Astrocyte of the hippocampus (primary cell): ENCODE measurements at regions not wholly inside any gene's neighbourhood (a gene's known extent, or its start where the extent isn't known, plus 50 kb on each side); places are given as distances from the start of the nearest gene placed in this dataset.

Experiments used
- DNase-seq: peaks from one replicate; pipeline ENCODE4 v3.0.0; 2011; ENCODE audit warnings: low read depth, low spot score

- no peak for DNase-seq
Observed at GRCh38 chr4:36961420-36961819, 283.1 kb upstream of the NWD2 start.

DNA sequence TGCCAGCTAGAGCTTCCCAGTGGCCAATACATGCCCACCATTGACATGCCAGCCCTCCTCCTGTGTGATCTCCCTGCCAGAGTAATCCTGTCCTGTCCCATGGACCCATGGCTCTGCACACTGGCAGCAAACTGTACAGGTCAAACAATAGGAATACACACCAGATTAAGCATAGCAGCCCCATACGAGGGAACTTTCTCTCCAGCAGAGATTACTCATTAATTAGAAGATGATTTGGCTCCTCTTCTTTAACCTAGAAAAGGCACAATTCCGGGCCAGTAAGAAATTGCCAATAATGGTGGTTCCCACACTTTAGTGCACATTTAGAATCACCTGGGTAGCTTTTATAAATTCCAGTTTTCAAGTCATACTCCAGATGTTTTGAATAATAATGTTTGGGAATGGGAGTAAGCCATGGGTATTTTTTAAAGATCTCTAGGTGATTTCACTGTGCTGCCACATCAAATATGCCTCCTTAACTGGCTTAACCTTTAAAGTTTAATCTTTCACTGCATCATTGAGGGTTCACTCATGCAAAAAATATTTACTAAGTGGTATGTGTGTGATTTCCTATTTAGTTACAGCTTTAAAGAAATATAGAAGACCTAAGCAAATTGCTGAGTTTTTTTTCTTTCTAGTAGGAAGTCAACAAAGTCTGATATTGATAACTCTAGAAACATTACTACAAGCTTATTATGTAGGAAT, 277.6 kb upstream of the NWD2 start:
- DNase-seq, result no peak

DNA sequence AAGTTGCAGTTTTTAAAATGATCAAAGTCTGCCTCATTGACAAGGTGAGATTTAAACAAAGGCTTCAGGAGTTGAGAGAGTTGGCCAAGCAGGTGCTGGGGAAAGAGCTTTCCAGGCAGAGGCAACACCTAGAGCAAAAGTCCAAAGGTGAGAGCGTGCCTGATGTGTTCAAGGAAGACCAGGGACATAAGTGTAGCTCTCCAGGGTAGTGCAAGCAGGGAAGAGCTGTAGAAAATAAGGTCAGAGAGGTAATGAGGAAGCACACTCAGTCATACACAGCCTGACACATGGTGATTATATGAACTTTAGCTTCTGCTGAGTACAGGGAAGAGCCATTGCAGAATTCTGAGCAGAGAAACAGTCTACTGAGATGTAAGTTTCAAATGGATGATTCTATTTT, 265.0 kb upstream of the NWD2 start:
- DNase-seq, result no peak

DNA sequence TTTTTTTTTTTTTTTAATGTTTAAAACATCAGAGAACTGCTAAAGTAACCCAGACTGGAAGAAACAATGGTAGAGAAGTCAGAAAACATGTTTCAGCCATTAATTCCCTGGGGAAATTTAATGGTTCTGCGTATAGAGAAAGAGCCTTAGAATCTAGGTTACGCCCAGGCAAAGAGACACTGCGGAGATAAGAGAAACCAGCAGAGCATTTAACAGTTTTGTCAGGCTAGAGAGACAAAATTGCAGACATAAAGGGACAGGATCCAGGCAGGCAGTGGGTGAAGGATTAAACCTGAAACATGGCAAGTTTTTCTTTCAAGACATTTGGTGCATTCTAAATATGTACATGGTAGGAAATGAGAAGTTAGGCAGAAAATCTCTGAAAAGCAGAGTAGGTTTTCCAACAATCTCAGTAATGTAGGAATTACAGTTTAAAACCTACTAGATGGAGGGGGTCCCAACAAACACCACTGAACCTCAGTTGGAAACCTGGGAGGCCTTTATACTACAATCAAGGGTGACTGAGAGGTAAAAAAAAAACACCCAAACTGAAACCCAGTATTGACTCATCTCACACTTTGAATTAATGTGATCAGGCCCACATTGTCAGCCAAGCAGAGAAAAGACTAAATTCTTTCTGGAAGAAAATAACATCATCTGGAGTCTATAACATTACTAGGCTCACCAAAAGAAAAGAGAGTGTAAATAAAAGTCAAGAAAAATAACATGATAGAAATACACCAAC, 254.2 kb upstream of the NWD2 start:
- DNase-seq, result no peak

DNA sequence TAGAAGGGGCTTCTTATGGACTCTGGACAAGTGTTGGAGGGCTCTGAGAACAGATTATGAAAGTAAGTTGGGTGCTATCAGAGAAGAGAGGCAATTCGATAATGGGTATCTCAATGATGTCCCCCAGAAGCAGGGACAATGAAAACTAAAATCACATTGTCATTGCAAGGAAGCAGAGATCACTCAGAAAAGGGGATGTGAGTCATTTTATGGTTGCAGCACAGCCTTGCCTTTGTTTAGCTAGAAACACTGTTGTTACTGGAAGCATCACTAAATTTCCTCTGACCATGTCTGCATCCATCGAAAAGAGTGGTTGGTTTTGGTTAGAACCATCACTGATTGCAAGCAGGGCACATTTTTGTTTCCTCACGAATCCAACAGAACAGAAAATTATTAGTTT, 246.8 kb upstream of the NWD2 start:
- DNase-seq, result no peak

DNA sequence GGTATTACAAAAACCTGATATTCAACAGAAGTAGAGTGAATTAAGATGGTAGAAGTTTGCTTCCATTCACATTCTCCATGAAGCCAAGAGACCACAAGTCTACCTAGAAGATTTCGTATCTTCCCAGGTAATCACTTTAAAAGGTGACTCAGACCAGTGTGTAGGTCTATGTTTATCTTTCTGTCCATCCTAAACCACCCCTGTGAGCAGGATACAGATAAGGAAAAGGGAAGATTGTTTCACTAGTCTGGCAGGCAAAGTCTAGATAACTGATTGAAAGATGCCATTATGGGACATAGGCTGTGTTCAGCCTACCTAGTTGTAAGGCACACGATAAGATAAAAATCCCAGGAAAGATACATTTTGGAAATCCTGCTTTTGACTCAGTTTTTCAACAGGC, 244.3 kb upstream of the NWD2 start:
- DNase-seq, result no peak

DNA sequence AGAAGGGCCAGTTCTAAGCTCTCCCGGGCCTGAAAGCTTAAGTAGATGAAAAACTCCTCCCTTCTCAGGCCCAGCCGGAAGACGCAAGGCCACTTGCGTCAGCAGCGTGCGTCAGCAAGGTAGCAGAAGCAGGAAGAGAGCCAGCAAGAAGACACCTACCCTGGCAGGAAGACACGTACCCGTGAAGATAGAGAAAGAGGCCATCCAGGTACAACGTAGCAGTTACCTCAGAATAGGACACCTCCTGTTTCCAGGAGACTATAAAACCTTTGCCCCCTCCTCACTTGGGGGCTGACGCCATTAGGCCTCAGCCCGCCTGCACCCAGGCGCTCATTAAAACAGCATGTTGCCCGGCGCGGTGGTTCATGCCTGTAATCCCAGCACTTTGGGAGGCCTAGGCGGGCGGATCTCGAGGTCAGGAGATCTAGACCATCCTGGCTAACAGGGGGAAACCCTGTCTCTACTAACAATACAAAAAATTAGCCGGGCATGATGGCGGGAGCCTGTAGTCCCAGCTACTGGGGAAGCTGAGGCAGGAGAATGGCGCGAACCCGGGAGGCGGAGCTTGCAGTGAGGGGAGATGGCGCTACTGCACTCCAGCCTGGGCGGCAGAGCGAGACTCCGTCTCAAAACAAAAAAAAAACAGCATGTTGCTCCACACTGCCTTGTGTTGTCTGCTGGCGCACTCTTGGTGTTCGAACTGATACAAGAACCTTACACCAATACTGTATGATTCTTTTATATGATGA, 242.7 kb upstream of the NWD2 start:
- DNase-seq, result no peak

DNA sequence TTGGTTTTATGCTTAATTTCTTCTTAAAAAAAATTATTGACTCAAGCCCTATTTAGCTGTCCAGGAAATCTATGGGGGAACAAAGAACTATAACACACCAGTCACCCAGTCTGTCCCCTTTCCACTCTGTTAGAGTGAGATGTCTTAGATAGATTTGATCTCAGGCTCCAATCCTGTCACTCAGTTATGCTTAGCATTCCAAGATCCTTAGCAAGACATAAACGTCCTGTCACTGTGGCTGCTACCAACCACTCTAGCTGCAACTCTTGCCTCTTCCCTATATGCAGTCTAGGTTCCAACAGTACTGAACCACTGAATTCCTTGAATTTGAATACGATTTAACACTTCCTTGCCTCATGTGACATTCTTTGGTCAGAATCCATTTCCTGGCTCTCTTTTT, 241.9 kb upstream of the NWD2 start:
- DNase-seq, result peak; percentile 1

DNA sequence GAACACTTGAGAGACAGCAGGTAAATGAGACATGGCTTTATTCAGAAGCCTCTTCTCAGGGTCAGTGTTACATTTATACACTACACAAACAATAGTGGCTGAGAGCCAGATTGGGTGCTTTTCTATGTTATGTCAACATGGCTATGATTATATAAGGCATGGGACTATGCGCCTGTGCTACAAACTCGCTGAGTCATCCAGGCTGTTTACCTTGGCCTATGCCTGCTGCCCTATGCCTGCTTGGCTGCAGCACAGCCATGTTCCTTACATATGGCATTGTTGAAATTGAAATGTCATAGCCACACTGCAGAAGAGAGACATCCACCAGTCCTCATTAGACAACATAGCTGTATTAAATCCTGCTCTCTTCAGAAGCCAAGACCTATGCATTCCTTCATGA, 236.3 kb upstream of the NWD2 start:
- peak; percentile 38 for DNase-seq

GRCh38 chr4:37014584-37014983, 230.0 kb upstream of the NWD2 start:
- no peak for DNase-seq

GRCh38 chr4:37015391-37015790, 229.2 kb upstream of the NWD2 start:
- no peak for DNase-seq

GRCh38 chr4:37023504-37023903, 221.0 kb upstream of the NWD2 start:
- no peak for DNase-seq

- no peak for DNase-seq
Observed at GRCh38 chr4:37023996-37024395, 220.5 kb upstream of the NWD2 start.

- DNase-seq, result no peak
Observed at GRCh38 chr4:37040816-37041215, 203.7 kb upstream of the NWD2 start.

DNA sequence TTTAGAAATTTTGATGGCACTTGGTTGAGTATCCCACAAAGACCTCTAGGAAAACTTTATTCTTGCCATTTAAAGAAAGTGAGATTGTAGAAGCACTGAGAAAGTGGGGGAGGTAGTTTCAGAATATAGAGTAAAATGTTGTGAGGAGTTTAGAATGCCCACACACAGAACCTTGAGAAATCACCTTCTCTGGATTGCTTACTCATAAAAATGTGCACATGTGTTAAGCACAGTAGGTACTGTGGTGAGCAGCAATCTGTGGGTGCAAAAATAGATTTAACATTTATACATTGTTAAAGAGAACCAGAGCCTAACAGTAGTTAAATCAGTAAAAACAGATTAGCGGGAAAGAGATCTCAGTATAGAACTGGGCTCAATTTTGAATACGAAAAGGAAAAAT, 201.2 kb upstream of the NWD2 start:
- no peak for DNase-seq

GRCh38 chr4:37051111-37051510, 193.4 kb upstream of the NWD2 start:
- no peak for DNase-seq

DNA sequence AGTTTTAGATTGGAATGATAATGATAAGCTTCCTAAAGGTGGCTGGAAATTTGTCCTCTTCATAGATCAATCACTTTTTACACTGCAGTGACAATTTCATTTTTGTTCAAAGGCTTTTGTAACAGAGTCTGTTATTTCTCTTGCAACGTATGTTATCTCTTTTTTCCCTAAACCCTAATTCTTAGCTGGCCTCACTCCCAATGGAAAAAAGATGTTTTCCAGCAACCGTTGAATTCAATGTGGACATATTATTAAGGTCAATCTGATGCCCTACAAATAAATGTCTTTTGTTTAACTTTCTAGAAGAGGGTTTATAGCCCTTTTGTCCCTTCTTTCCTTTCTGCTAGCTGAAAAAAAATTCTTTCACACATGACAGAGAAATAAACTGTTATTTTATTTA, 192.7 kb upstream of the NWD2 start:
- no peak for DNase-seq

DNA sequence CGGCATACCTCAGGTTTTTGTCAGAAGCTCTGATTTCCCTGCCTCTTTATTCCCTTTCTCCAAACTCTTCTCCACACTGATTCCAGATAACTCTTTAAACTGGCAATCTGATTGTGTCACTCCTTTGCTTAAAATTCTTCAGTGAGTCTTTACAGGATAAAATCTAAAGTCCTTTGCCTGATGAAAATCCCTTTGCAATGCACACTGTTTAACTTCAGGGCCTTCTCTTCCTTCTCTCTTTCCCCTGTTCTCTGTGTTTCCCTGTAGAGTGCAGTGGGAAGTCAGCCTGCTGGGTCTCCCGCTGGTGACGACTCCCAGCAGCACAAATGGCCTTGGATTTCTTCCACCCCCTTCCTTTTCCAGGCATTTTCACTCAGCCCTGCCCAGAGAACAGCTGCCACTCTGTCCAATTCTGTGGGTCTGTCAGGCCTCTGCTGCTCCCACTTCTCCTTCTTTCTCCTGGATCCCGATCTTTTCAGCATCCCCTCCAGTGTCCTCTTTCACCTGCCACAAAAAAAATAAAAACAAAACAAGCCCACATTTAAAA, 189.9 kb upstream of the NWD2 start:
- DNase-seq, result no peak

DNA sequence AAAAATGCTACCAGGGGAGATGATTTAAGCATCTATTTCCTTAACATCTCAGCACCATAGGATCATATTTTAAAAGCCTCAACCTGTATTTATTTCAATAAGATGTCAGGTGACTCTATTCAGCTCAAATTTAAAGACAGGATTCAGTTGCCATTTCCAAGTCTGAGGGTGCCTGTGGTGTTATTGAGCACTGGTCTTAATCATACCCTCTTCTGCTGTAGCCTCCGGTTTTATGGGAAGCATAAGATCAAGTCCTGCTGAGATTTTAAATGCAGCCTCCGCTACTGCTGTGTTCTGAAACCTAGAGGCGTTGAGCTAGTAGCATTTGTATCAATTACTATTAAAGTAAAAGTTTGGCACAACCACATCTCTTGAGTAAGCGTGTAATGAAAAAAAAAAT, 185.7 kb upstream of the NWD2 start:
- no peak for DNase-seq

DNA sequence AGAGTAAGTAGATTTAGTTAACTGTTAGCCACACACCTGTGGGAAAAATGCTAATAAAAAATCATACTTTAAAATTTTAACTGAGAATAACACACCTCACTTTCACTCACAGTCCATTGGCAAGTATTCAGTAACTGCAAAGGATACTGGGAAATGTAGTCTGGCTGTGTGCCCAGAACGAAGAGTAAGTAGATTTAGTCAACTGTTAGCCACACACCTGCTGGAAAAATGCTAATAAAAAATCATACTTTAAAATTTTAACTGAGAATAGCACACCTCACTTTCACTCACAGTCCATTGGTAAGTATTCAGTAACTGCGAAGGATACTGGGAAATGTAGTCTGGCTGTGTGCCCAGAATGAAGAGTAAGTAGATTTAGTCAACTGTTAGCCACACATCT, 178.4 kb upstream of the NWD2 start:
- DNase-seq, result no peak

DNA sequence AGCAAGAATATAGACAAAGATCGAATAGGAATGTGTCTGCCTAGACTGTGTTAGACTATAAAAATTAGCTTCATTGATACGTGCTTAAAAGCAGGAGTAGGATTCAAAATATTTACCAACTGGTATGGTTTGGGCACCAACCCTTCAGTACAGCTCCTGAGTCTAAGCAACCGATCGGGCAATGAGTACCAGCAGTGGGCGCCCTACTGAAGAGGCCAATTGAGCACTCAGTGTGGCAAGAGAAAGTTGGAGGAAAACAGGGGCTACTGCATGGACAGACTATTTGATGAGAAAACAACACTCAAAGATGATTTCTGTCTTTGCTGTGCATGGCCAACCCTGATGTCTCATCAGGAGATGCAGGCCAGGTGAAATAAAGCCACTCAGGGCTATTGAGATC, 176.0 kb upstream of the NWD2 start:
- DNase-seq, result no peak

DNA sequence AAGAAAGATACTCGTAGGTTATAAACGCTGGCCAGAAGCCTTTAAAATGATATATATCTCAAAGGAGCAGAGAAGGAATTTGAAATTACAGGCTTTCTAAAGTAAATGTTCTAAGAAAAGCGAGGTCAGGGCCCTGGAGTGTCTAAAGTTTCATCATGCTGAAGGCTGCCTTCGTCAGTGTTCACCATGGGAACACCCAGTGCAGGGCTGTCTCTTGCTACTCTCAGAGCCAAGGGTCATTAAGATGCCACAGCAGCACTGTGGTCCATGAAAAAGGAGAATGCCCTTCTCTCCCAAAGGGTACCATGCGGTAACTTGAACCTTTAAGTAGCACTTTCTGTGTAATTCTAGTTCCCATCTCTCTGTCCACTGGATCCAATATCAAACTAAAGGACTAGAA, 174.5 kb upstream of the NWD2 start:
- no peak for DNase-seq

DNA sequence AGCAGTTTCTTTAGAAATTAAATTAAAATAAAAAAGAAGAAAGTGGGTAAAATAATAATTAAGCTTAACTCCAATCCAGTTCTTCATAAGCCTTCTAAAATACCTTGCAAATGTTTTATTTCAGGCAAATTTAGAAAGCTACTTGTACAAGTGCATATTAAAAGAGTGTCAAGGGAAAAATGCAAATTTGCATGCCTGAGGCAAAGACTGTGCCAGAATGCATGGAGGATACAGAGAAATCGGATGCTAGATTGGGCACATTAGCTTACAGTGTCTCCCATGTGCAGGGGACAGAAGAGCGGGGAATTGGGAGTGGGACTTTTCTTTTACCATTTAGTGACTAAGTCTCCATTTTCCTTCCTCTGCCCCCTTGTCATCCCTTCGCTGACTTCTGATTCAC, 173.0 kb upstream of the NWD2 start:
- DNase-seq, result no peak
